ENCODE measurements at regions not wholly inside any gene's neighbourhood (a gene's known extent, or its start where the extent isn't known, plus 50 kb on each side); places are given as distances from the start of the nearest gene placed in this dataset.

DNA sequence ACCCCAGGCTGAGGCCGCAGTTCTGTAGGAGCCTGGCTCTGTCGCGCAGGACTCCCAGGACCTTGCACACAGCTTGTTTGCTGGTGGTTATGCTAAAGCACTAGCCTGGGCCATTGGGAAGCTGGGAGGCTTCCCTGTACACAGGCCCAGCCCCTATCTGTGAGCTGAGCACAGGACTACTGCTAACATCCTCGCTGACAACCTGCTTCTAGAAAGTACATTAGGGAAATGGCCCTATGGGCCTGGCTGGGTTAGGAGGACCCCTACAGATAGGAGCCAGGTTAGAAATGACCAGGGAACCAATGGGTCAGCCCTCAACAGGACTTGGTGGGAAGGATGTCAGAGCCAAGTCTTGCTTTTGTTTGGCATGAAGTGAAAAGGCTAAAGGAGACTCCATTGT is 219.4 kb upstream of the LNX1 start:
- no peak for TF ChIP-seq CTCF (IDR thresholded peaks at IDR 0.05)
- TF ChIP-seq POLR2A (IDR thresholded peaks at IDR 0.05), result no peak

Measured in lower leg skin (tissue), 3 donors.